ENCODE measurements at regions not wholly inside any gene's neighbourhood (a gene's known extent, or its start where the extent isn't known, plus 50 kb on each side); places are given as distances from the start of the nearest gene placed in this dataset.

GRCh38 chr20:11188843-11189603 is 515.2 kb upstream of the JAG1 start:
- in situ Hi-C loops (cut with HindIII; ENCODE audit: low pct_ligation_motif_present, low pct_unique_long_range_greater_than_20kb, low sequenced_read_pairs): no loop called here
- DNase-seq: no peak

GRCh38 chr20:11190741-11191140 is 516.9 kb upstream of the JAG1 start:
- in situ Hi-C loops (cut with HindIII; ENCODE audit: low pct_ligation_motif_present, low pct_unique_long_range_greater_than_20kb, low sequenced_read_pairs): no loop called here
- no peak for DNase-seq

- DNase-seq: no peak
- in situ Hi-C loops (cut with HindIII; ENCODE audit: low pct_ligation_motif_present, low pct_unique_long_range_greater_than_20kb, low sequenced_read_pairs): no loop called here
Measured at GRCh38 chr20:11192106-11192505, 518.3 kb upstream of the JAG1 start.

GRCh38 chr20:11193241-11193640 is 519.4 kb upstream of the JAG1 start:
- in situ Hi-C loops (cut with HindIII; ENCODE audit: low pct_ligation_motif_present, low pct_unique_long_range_greater_than_20kb, low sequenced_read_pairs): no loop called here
- DNase-seq: no peak

- in situ Hi-C loops (cut with HindIII; ENCODE audit: low pct_ligation_motif_present, low pct_unique_long_range_greater_than_20kb, low sequenced_read_pairs): no loop called here
- DNase-seq: no peak
Measured at GRCh38 chr20:11195169-11195568, 521.4 kb upstream of the JAG1 start.

- DNase-seq: peak; percentile 37
- in situ Hi-C loops (cut with HindIII; ENCODE audit: low pct_ligation_motif_present, low pct_unique_long_range_greater_than_20kb, low sequenced_read_pairs): no loop called here
Measured at GRCh38 chr20:11195899-11196558, 522.2 kb upstream of the JAG1 start.

- DNase-seq: no peak
- in situ Hi-C loops (cut with HindIII; ENCODE audit: low pct_ligation_motif_present, low pct_unique_long_range_greater_than_20kb, low sequenced_read_pairs): no loop called here
Measured at GRCh38 chr20:11197851-11198250, 524.1 kb upstream of the JAG1 start.

GRCh38 chr20:11200423-11200822 is 526.6 kb upstream of the JAG1 start:
- DNase-seq: no peak
- in situ Hi-C loops (cut with HindIII; ENCODE audit: low pct_ligation_motif_present, low pct_unique_long_range_greater_than_20kb, low sequenced_read_pairs): no loop called here

GRCh38 chr20:11204926-11205768 is 531.3 kb upstream of the JAG1 start:
- peak; percentile 78 for DNase-seq
- in situ Hi-C loops (cut with HindIII; ENCODE audit: low pct_ligation_motif_present, low pct_unique_long_range_greater_than_20kb, low sequenced_read_pairs): no loop called here

- in situ Hi-C loops (cut with HindIII; ENCODE audit: low pct_ligation_motif_present, low pct_unique_long_range_greater_than_20kb, low sequenced_read_pairs): no loop called here
Measured at GRCh38 chr20:11205769-11206362, 532.1 kb upstream of the JAG1 start.

GRCh38 chr20:11207749-11208502 is 534.1 kb upstream of the JAG1 start:
- in situ Hi-C loops (cut with HindIII; ENCODE audit: low pct_ligation_motif_present, low pct_unique_long_range_greater_than_20kb, low sequenced_read_pairs): no loop called here
- peak; percentile 83 for DNase-seq

More at GRCh38 chr20:11205769-11206362, 532.1 kb upstream of the JAG1 start:
- no peak for DNase-seq

- DNase-seq: no peak
- in situ Hi-C loops (cut with HindIII; ENCODE audit: low pct_ligation_motif_present, low pct_unique_long_range_greater_than_20kb, low sequenced_read_pairs): no loop called here
Measured at GRCh38 chr20:11210611-11211010, 536.8 kb upstream of the JAG1 start.

GRCh38 chr20:11212272-11212671 is 538.5 kb upstream of the JAG1 start:
- in situ Hi-C loops (cut with HindIII; ENCODE audit: low pct_ligation_motif_present, low pct_unique_long_range_greater_than_20kb, low sequenced_read_pairs): no loop called here
- no peak for DNase-seq

GRCh38 chr20:11212902-11213301 is 539.1 kb upstream of the JAG1 start:
- in situ Hi-C loops (cut with HindIII; ENCODE audit: low pct_ligation_motif_present, low pct_unique_long_range_greater_than_20kb, low sequenced_read_pairs): no loop called here
- no peak for DNase-seq

GRCh38 chr20:11214256-11214840 is 540.5 kb upstream of the JAG1 start:
- no peak for DNase-seq

GRCh38 chr20:11216451-11217314 is 542.9 kb upstream of the JAG1 start:
- no peak for DNase-seq
- in situ Hi-C loops (cut with HindIII; ENCODE audit: low pct_ligation_motif_present, low pct_unique_long_range_greater_than_20kb, low sequenced_read_pairs): no loop called here

More at GRCh38 chr20:11214256-11214840, 540.5 kb upstream of the JAG1 start:
- in situ Hi-C loops (cut with HindIII; ENCODE audit: low pct_ligation_motif_present, low pct_unique_long_range_greater_than_20kb, low sequenced_read_pairs): no loop called here

Data from ACHN (cell line).